IMR-90 (cell line): ENCODE measurements at regions not wholly inside any gene's neighbourhood (a gene's known extent, or its start where the extent isn't known, plus 50 kb on each side); places are given as distances from the start of the nearest gene placed in this dataset.

Source experiments
- ATAC-seq: fragments of 200-7000 bp; cut with Tn5 transposase; 2 replicates; pipeline ENCODE4 v1.9.1; 2020; ENCODE audit warnings: low read depth, mild to moderate bottlenecking, moderate library complexity
- BruUV-seq: library from RNA; stranded (reverse); fragments of 400-500 nt; replicated peaks from 2 replicates; lab custom pipeline; 2021; lab: Mats Ljungman, UMichigan
- CTCF ChIA-PET: fragments of 300-600 bp; formaldehyde crosslinking; extraction: SDS; loops from one replicate; lab custom pipeline; 2021; ENCODE audit warnings: antibody characterized with exemption; lab: Yijun Ruan, JAX
- POLR2A ChIA-PET: fragments of 300-600 bp; sonication (Branson Sonifier 250); formaldehyde crosslinking; loops from one replicate; lab custom pipeline; 2022; ENCODE audit warnings: antibody characterized with exemption; ENCODE audit not compliant: unreplicated experiment; lab: Charles Lee
- DNase-seq: peaks from one replicate; pipeline ENCODE4 v3.0.0; 2013
- H2AFZ ChIP-seq: replicated peaks from 2 replicates; pipeline ENCODE3; 2013; ENCODE audit warnings: low read length, mild to moderate bottlenecking; ENCODE audit not compliant: poor library complexity
- H2AK5ac ChIP-seq: 2 replicates; pipeline ENCODE4 v1.6.1; 2013; ENCODE audit warnings: low read depth, low read length, inconsistent platforms
- H2AK9ac ChIP-seq: replicated peaks from 2 replicates; pipeline ENCODE3; 2013; ENCODE audit warnings: mild to moderate bottlenecking, low read depth, low read length, moderate library complexity; ENCODE audit not compliant: poor library complexity
- H2BK120ac ChIP-seq: 2 replicates; pipeline ENCODE4 v1.6.1; 2013; ENCODE audit warnings: low read depth, low read length, inconsistent platforms
- H2BK15ac ChIP-seq: 3 replicates; pipeline ENCODE4 v1.6.1; 2013; ENCODE audit warnings: low read depth, low read length, inconsistent platforms
- H2BK20ac ChIP-seq: 2 replicates; pipeline ENCODE4 v1.6.1; 2013; ENCODE audit warnings: low read depth, mild to moderate bottlenecking, inconsistent platforms, low read length, moderate library complexity
- H2BK5ac ChIP-seq: 2 replicates; pipeline ENCODE4 v1.6.1; 2013; ENCODE audit warnings: mild to moderate bottlenecking, low read depth, low read length, inconsistent platforms; ENCODE audit not compliant: poor library complexity, severe bottlenecking
- H3K14ac ChIP-seq: replicated peaks from 2 replicates; pipeline ENCODE4 v1.6.1; 2013; ENCODE audit warnings: low read depth, low read length, inconsistent platforms
- H3K18ac ChIP-seq: 2 replicates; pipeline ENCODE4 v1.6.1; 2013; ENCODE audit warnings: low read depth, low read length, control low read depth
- H3K23ac ChIP-seq: 2 replicates; pipeline ENCODE4 v1.6.1; 2013; ENCODE audit warnings: low read depth, low read length, inconsistent platforms
- H3K27ac ChIP-seq: 2 replicates; pipeline ENCODE4 v1.5.1; 2013; ENCODE audit warnings: mild to moderate bottlenecking, control low read depth, low read length; ENCODE audit not compliant: insufficient read depth
- H3K27me3 ChIP-seq: 2 replicates; pipeline ENCODE4 v1.6.1; 2013; ENCODE audit warnings: low read length; ENCODE audit not compliant: control insufficient read depth, insufficient read depth
- H3K36me3 ChIP-seq: 2 replicates; pipeline ENCODE4 v1.6.1; 2013; ENCODE audit warnings: low read length, mixed read lengths; ENCODE audit not compliant: control insufficient read depth, insufficient read depth
- H3K4ac ChIP-seq: 2 replicates; pipeline ENCODE4 v1.6.1; 2013; ENCODE audit warnings: low read depth, low read length, inconsistent platforms
- H3K4me1 ChIP-seq: 2 replicates; pipeline ENCODE4 v1.6.1; 2013; ENCODE audit warnings: low read length, mixed read lengths; ENCODE audit not compliant: control insufficient read depth, insufficient read depth
- H3K4me2 ChIP-seq: 2 replicates; pipeline ENCODE4 v1.6.1; 2013; ENCODE audit warnings: low read depth, mild to moderate bottlenecking, control low read depth, low read length, moderate library complexity
- H3K4me3 ChIP-seq: 2 replicates; pipeline ENCODE4 v1.5.1; 2013; ENCODE audit warnings: low read depth, mild to moderate bottlenecking, control low read depth, low read length, moderate library complexity; ENCODE audit not compliant: insufficient read depth
- H3K56ac ChIP-seq: 2 replicates; pipeline ENCODE4 v1.6.1; 2013; ENCODE audit warnings: low read length, inconsistent platforms; ENCODE audit not compliant: insufficient read depth; ENCODE audit errors: extremely low read depth
- H3K79me1 ChIP-seq, 2 experiments: 2 replicates each; pipeline ENCODE4 v1.6.1; 2013; ENCODE audit warnings: low read length in 2 of 2, inconsistent platforms in 1 of 2, low read depth in 1 of 2
- H3K9ac ChIP-seq: 2 replicates; pipeline ENCODE4 v1.6.1; 2013; ENCODE audit warnings: low read depth, low read length, control low read depth
- H3K9me1 ChIP-seq: 2 replicates; pipeline ENCODE4 v1.6.1; 2013; ENCODE audit warnings: low read length, inconsistent platforms; ENCODE audit not compliant: insufficient read depth
- H3K9me3 ChIP-seq: 2 replicates; pipeline ENCODE4 v1.6.1; 2013; ENCODE audit warnings: low read length; ENCODE audit not compliant: control insufficient read depth, insufficient read depth
- H4K20me1 ChIP-seq: 2 replicates; pipeline ENCODE4 v1.6.1; 2013; ENCODE audit warnings: low read length, inconsistent platforms; ENCODE audit not compliant: insufficient read depth
- H4K5ac ChIP-seq: 2 replicates; pipeline ENCODE4 v1.6.1; 2013; ENCODE audit warnings: mild to moderate bottlenecking, low read depth, low read length, control low read depth
- H4K8ac ChIP-seq, 2 experiments: 2 replicates each; pipeline ENCODE4 v1.6.1; 2013; ENCODE audit warnings: low read depth in 2 of 2, low read length in 2 of 2, control low read depth in 1 of 2, inconsistent platforms in 1 of 2
- H4K91ac ChIP-seq: 2 replicates; pipeline ENCODE4 v1.6.1; 2013; ENCODE audit warnings: low read depth, low read length, inconsistent platforms; ENCODE audit not compliant: insufficient read depth
- BHLHE40 ChIP-seq: fragments of 150-350 bp; IDR thresholded peaks from 2 replicates; pipeline ENCODE4 v1.6.1; 2016; ENCODE audit warnings: mild to moderate bottlenecking, low read depth, low read length
- CEBPB ChIP-seq: IDR thresholded peaks from 2 replicates; pipeline ENCODE4 v1.6.1; 2012; ENCODE audit warnings: low read depth, low read length, improper control_type of control experiment
- CHD1 ChIP-seq: IDR thresholded peaks from 2 replicates; pipeline ENCODE4 v1.6.1; 2012; ENCODE audit warnings: low read depth, low read length, improper control_type of control experiment
- CTCF ChIP-seq: conservative IDR thresholded peaks from 2 replicates; pipeline ENCODE4 v1.5.1; 2012; ENCODE audit warnings: mild to moderate bottlenecking, low read depth, low read length, improper control_type of control experiment
- FOS ChIP-seq: fragments of 150-350 bp; IDR thresholded peaks from 2 replicates; pipeline ENCODE4 v1.6.1; 2016; ENCODE audit warnings: low read depth, low read length
- MAFK ChIP-seq: IDR thresholded peaks from 2 replicates; pipeline ENCODE4 v1.6.1; 2012; ENCODE audit warnings: low read depth, low read length, improper control_type of control experiment
- MAZ ChIP-seq: IDR thresholded peaks from 2 replicates; pipeline ENCODE4 v1.6.1; 2012; ENCODE audit warnings: low read depth, mild to moderate bottlenecking, low read length, improper control_type of control experiment, moderate library complexity, borderline replicate concordance
- MXI1 ChIP-seq: IDR thresholded peaks from 2 replicates; pipeline ENCODE4 v1.6.1; 2012; ENCODE audit warnings: low read depth, mild to moderate bottlenecking, low read length, moderate library complexity, borderline replicate concordance
- NFE2L2 ChIP-seq: fragments of 150-350 bp; IDR thresholded peaks from 2 replicates; pipeline ENCODE4 v1.6.1; 2016; ENCODE audit warnings: low read depth, mild to moderate bottlenecking, low read length
- POLR2A ChIP-seq: IDR thresholded peaks from 2 replicates; pipeline ENCODE4 v1.6.1; 2012; ENCODE audit warnings: mild to moderate bottlenecking, low read depth, low read length
- RAD21 ChIP-seq: IDR thresholded peaks from 2 replicates; pipeline ENCODE4 v1.6.1; 2012; ENCODE audit warnings: low read length, improper control_type of control experiment
- RCOR1 ChIP-seq: IDR thresholded peaks from 2 replicates; pipeline ENCODE4 v1.6.1; 2012; ENCODE audit warnings: mild to moderate bottlenecking, low read length, improper control_type of control experiment; ENCODE audit not compliant: insufficient replicate concordance
- RFX5 ChIP-seq: IDR thresholded peaks from 2 replicates; pipeline ENCODE4 v1.8.0; 2012; ENCODE audit warnings: low read depth, mild to moderate bottlenecking, low read length, moderate library complexity
- SMC3 ChIP-seq: fragments of 150-350 bp; IDR thresholded peaks from 2 replicates; pipeline ENCODE4 v1.6.1; 2016; ENCODE audit warnings: low read depth, mild to moderate bottlenecking, antibody characterized with exemption, low read length, moderate library complexity
- WGBS, 2 experiments: methylation state at CpG; one replicate each; pipeline versions ENCODE4 v1.1.5 to v1.1.7; 2013; ENCODE audit warnings: missing lambda C conversion rate in 2 of 2; ENCODE audit not compliant: insufficient read length in 1 of 2; ENCODE audit errors: extremely low coverage in 2 of 2; 5-methylcytosine and 5-hydroxymethylcytosine counted together
- dilution Hi-C: fragments of 300-500 bp; cut with HindIII; formaldehyde crosslinking; loops from one replicate; pipeline ENCODE4 v1.14.3; 2018; ENCODE audit warnings: low sequenced_read_pairs; ENCODE audit not compliant: unreplicated experiment
- in situ Hi-C: fragments of 300-500 bp; cut with MboI; formaldehyde crosslinking; loops from 3 replicates; pipeline ENCODE4 v1.14.3; 2019; ENCODE audit warnings: low sequenced_read_pairs, inconsistent platforms, mixed read lengths
- intact Hi-C: fragments of 100-400 bp; cut with micrococcal nuclease; formaldehyde crosslinking; loops from 2 replicates; pipeline ENCODE4 v1.10.0; 2022
- TF ChIP-seq, protein P1 (sequence below): fragments of 150-350 bp; IDR thresholded peaks from 2 replicates; pipeline ENCODE4 v1.6.1; 2016; ENCODE audit warnings: low read depth, mild to moderate bottlenecking, low read length, moderate library complexity, borderline replicate concordance
- TF ChIP-seq, protein P2 (sequence below): fragments of 150-350 bp; IDR thresholded peaks from 2 replicates; pipeline ENCODE4 v1.6.1; 2017; ENCODE audit warnings: mild to moderate bottlenecking, antibody characterized with exemption, low read length, low read depth

GRCh38 chr11:33420959-33421566 is 163.9 kb downstream of the HIPK3 start:
- H4K91ac ChIP-seq = no peak overlapping the region
- no peaks in the 10 kb centered on the region; the same call in 1 of the 2 replicates for H3K27me3 ChIP-seq
- H2AFZ ChIP-seq = no peak overlapping the region
- no peak overlapping the region for H4K8ac ChIP-seq
- no peak overlapping the region for H4K5ac ChIP-seq
- no peak overlapping the region for H3K4ac ChIP-seq
- H3K14ac ChIP-seq = no peak overlapping the region
- ChIA-PET POLR2A (no interaction called here), CTCF (no interaction called here)
- no peaks in the 10 kb centered on the region for H3K4me1 ChIP-seq
- dilution Hi-C loops (no loop called here), in situ Hi-C loops (no loop called here), intact Hi-C loops (no loop called here)
- BruUV-seq = no TSS peak
- H3K23ac ChIP-seq = no peak overlapping the region
- TF ChIP-seq MAZ (no peak), NFE2L2 (no peak), RAD21 (no peak), MXI1 (no peak), FOS (no peak), CTCF (no peak), RFX5 (no peak), SMC3 (no peak), CEBPB (no peak), MAFK (no peak), BHLHE40 (no peak), POLR2A (no peak), RCOR1 (no peak), CHD1 (no peak)
- TF ChIP-seq, protein P1, sequence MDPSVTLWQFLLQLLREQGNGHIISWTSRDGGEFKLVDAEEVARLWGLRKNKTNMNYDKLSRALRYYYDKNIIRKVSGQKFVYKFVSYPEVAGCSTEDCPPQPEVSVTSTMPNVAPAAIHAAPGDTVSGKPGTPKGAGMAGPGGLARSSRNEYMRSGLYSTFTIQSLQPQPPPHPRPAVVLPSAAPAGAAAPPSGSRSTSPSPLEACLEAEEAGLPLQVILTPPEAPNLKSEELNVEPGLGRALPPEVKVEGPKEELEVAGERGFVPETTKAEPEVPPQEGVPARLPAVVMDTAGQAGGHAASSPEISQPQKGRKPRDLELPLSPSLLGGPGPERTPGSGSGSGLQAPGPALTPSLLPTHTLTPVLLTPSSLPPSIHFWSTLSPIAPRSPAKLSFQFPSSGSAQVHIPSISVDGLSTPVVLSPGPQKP = no peak
- TF ChIP-seq, protein P2, sequence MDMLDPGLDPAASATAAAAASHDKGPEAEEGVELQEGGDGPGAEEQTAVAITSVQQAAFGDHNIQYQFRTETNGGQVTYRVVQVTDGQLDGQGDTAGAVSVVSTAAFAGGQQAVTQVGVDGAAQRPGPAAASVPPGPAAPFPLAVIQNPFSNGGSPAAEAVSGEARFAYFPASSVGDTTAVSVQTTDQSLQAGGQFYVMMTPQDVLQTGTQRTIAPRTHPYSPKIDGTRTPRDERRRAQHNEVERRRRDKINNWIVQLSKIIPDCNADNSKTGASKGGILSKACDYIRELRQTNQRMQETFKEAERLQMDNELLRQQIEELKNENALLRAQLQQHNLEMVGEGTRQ = no peak
- H2BK20ac ChIP-seq = no peak overlapping the region
- H2BK120ac ChIP-seq = no peak overlapping the region
- no peak overlapping the region for H3K56ac ChIP-seq
- H3K27ac ChIP-seq = no peak overlapping the region
- no CpG with 5 or more reads among the region's 4 CpGs for WGBS, 2 experiments
- H3K79me1 ChIP-seq = peaks cover 11 to 32% of the 10 kb centered on the region in 2 experiments; a peak in 3 of 4 replicates
- H3K9me1 ChIP-seq = 0 out of 2 replicates have a peak, but pooled peaks cover 5% of the 10 kb centered on the region
- no peak for DNase-seq
- no peak overlapping the region for H2BK5ac ChIP-seq
- no peak overlapping the region for H3K4me2 ChIP-seq
- no peaks in the 10 kb centered on the region for H3K36me3 ChIP-seq
- no peak overlapping the region for H3K4me3 ChIP-seq
- H3K18ac ChIP-seq = no peak overlapping the region
- no peaks in the 10 kb centered on the region for H3K9me3 ChIP-seq
- H2BK15ac ChIP-seq = no peak overlapping the region
- no peak overlapping the region for H2AK5ac ChIP-seq
- H3K9ac ChIP-seq = no peak overlapping the region
- no peaks in the 10 kb centered on the region for H4K20me1 ChIP-seq
- ATAC-seq = no peak
- H2AK9ac ChIP-seq = no peak overlapping the region
